Erythroblast (primary cell): ENCODE measurements at regions not wholly inside any gene's neighbourhood (a gene's known extent, or its start where the extent isn't known, plus 50 kb on each side); places are given as distances from the start of the nearest gene placed in this dataset.

Source experiments
- GATA1 ChIP-seq: IDR thresholded peaks from 2 replicates; pipeline ENCODE4 v1.6.1; 2011; ENCODE audit warnings: low read depth, mild to moderate bottlenecking, control low read depth, low read length, moderate library complexity
- POLR2A ChIP-seq: IDR thresholded peaks from 2 replicates; pipeline ENCODE4 v1.6.1; 2011; ENCODE audit warnings: mild to moderate bottlenecking, low read length

- TF ChIP-seq POLR2A (no peak), GATA1 (no peak)
Observed at GRCh38 chr4:81960961-81961360, 412.8 kb downstream of the HNRNPD start.
